ENCODE measurements at regions not wholly inside any gene's neighbourhood (a gene's known extent, or its start where the extent isn't known, plus 50 kb on each side); places are given as distances from the start of the nearest gene placed in this dataset.
"Not testable (repeated sequence)": the region's sequence is repeated elsewhere in the genome, so short reads cannot be mapped to it uniquely, and the experiment has no call there.

DNA sequence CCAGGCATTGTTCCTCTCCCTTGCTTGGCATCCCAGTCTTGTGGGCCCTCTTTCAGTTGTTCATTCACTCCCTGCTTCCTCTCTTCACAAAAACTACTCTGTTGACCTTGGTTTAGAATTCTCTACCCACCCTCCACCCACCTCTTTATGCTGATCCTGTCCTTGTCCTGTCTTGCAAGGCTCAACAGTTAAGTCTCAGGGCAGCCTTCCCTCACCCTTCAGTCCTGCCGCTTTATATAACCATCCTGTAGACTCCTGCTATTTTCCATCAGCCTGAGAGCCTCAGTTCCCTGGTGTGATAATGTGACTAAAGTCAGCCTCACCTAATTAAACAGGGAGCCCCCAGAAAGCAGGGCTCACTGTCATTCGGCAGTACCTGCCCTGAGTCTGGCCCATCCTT, 1763.0 kb downstream of the SPATA31A7 start:
- not testable (repeated sequence) for TF ChIP-seq ZSCAN18 (CRISPR knock-in tag; IDR thresholded peaks at IDR 0.05)
- TF ChIP-seq, protein P1, sequence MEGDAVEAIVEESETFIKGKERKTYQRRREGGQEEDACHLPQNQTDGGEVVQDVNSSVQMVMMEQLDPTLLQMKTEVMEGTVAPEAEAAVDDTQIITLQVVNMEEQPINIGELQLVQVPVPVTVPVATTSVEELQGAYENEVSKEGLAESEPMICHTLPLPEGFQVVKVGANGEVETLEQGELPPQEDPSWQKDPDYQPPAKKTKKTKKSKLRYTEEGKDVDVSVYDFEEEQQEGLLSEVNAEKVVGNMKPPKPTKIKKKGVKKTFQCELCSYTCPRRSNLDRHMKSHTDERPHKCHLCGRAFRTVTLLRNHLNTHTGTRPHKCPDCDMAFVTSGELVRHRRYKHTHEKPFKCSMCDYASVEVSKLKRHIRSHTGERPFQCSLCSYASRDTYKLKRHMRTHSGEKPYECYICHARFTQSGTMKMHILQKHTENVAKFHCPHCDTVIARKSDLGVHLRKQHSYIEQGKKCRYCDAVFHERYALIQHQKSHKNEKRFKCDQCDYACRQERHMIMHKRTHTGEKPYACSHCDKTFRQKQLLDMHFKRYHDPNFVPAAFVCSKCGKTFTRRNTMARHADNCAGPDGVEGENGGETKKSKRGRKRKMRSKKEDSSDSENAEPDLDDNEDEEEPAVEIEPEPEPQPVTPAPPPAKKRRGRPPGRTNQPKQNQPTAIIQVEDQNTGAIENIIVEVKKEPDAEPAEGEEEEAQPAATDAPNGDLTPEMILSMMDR (IDR thresholded peaks at IDR 0.05), result not testable (repeated sequence)
